NB4 (cell line): ENCODE measurements at regions not wholly inside any gene's neighbourhood (a gene's known extent, or its start where the extent isn't known, plus 50 kb on each side); places are given as distances from the start of the nearest gene placed in this dataset.

Source experiments
- CTCF ChIP-seq: IDR thresholded peaks from one replicate; pipeline ENCODE4 v1.5.1; 2012; ENCODE audit warnings: low read depth, low read length
- MAX ChIP-seq: IDR thresholded peaks from 2 replicates; pipeline ENCODE4 v1.6.1; 2011; ENCODE audit warnings: low read depth, low read length
- MYC ChIP-seq: IDR thresholded peaks from 2 replicates; pipeline ENCODE4 v1.6.1; 2011; ENCODE audit warnings: low read depth, low read length

- TF ChIP-seq CTCF (no peak), MAX (no peak), MYC (no peak)
Observed at GRCh38 chr16:51651061-51651466, 500.0 kb upstream of the SALL1 start.
